ENCODE measurements at regions not wholly inside any gene's neighbourhood (a gene's known extent, or its start where the extent isn't known, plus 50 kb on each side); places are given as distances from the start of the nearest gene placed in this dataset.

DNA sequence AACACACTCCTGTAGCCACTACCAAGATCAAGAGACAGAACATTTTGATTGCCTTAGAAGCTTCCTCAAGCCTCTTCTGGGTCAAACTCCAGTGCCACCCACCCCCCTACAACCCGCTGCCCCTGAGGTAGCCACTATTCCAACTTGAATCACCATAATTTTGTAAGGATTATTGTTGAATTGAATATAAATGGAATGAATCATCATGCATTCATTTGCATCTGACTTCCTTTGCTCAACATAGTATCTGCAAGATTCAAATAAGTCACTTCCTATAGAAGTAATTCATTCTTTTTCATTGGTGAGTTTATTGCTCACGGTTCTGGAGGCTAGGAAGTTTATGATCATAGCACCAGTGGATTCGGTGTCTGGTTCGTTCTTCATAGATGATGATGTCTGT is 364.2 kb downstream of the SLITRK2 start:
- TF ChIP-seq CTCF (IDR thresholded peaks at IDR 0.05; ENCODE audit: control extremely low read depth in 1 of 3, insufficient read depth in 1 of 3, low read depth in 1 of 3, low read length in 3 of 3): no peak
- no peak for TF ChIP-seq PHF8 (conservative IDR thresholded peaks at IDR 0.05; ENCODE audit: low read depth, low read length)
- no peak for TF ChIP-seq POLR2A (IDR thresholded peaks at IDR 0.05; ENCODE audit: control extremely low read depth in 1 of 2, low read depth in 2 of 2, low read length in 2 of 2)
- TF ChIP-seq, protein P1, sequence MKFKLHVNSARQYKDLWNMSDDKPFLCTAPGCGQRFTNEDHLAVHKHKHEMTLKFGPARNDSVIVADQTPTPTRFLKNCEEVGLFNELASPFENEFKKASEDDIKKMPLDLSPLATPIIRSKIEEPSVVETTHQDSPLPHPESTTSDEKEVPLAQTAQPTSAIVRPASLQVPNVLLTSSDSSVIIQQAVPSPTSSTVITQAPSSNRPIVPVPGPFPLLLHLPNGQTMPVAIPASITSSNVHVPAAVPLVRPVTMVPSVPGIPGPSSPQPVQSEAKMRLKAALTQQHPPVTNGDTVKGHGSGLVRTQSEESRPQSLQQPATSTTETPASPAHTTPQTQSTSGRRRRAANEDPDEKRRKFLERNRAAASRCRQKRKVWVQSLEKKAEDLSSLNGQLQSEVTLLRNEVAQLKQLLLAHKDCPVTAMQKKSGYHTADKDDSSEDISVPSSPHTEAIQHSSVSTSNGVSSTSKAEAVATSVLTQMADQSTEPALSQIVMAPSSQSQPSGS (IDR thresholded peaks at IDR 0.05; ENCODE audit: low read length): no peak
- TF ChIP-seq SAP30 (IDR thresholded peaks at IDR 0.05; ENCODE audit: insufficient read depth, insufficient replicate concordance, low read length): no peak
